Heart left ventricle (tissue), 13 donors: ENCODE measurements at regions not wholly inside any gene's neighbourhood (a gene's known extent, or its start where the extent isn't known, plus 50 kb on each side); places are given as distances from the start of the nearest gene placed in this dataset.

ENCODE experiments used
- POLR2A ChIP-seq, 2 donors: fragments of 450-650 bp; IDR thresholded peaks; one replicate each; pipeline ENCODE4 v1.6.1; 2017; ENCODE audit warnings: antibody characterized with exemption in 2 of 2, mild to moderate bottlenecking in 2 of 2, moderate library complexity in 2 of 2
- TF ChIP-seq, protein P1 (sequence below), 12 donors: fragments of 200-600 bp; sonication (generic) in 4 of 12; IDR thresholded peaks; one replicate each; pipeline versions ENCODE4 v1.5.0 to v1.8.0; 2018 to 2022; ENCODE audit warnings: antibody characterized with exemption in 12 of 12, mild to moderate bottlenecking in 5 of 12
- donor health status: ischemic (EF 13 %, LVEDD 7.1; RV severe dilation, severe dysfunction).
- donor health status: DM: no; HTN: yes; CAD: no.
- donor health status: DM: no; HTN: no; CAD: no.
- donor health status: ischemic (EF 25% LVEDD 6.9; RV normal size, moderate dysfunction).
- donor health status: ischemic (EF 25% LVEDD 5.7; RV mildly dilated, moderate dysfunction).
- donor health status: ischemic (EF 35%, LVEDD 5.7; RV mildly dilated, moderate dysfunction).
- donor health status: nonischemic (EF 11% LVEDD 7.7; RV severe dilation, severe dysfunction).
- donor health status: DM: yes; HTN: yes; CAD: no.
- donor health status: PGD.
- donor health status: ischemic (EF 29% LVEDD 5.4; RV normal size, mild dysfunction).
- donor health status: nonischemic (EF 23%, LVEDD 6.1; RV moderate dilation, normal function).

GRCh38 chr16:11484691-11485258 lies 101.9 kb downstream of the LITAF start:
- TF ChIP-seq, protein P1, sequence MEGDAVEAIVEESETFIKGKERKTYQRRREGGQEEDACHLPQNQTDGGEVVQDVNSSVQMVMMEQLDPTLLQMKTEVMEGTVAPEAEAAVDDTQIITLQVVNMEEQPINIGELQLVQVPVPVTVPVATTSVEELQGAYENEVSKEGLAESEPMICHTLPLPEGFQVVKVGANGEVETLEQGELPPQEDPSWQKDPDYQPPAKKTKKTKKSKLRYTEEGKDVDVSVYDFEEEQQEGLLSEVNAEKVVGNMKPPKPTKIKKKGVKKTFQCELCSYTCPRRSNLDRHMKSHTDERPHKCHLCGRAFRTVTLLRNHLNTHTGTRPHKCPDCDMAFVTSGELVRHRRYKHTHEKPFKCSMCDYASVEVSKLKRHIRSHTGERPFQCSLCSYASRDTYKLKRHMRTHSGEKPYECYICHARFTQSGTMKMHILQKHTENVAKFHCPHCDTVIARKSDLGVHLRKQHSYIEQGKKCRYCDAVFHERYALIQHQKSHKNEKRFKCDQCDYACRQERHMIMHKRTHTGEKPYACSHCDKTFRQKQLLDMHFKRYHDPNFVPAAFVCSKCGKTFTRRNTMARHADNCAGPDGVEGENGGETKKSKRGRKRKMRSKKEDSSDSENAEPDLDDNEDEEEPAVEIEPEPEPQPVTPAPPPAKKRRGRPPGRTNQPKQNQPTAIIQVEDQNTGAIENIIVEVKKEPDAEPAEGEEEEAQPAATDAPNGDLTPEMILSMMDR (IDR thresholded peaks at IDR 0.05) = no peak
- no peak for TF ChIP-seq POLR2A (IDR thresholded peaks at IDR 0.05)
